ENCODE measurements at regions not wholly inside any gene's neighbourhood (a gene's known extent, or its start where the extent isn't known, plus 50 kb on each side); places are given as distances from the start of the nearest gene placed in this dataset.

- no peak for DNase-seq
- H3K23ac ChIP-seq (ENCODE audit: insufficient read length, low read depth, low read length) = no peak overlapping the region
- no peaks in the 10 kb centered on the region for H3K4me1 ChIP-seq (ENCODE audit: insufficient read depth, low read length)
- H4K5ac ChIP-seq (ENCODE audit: insufficient read length, low read depth, low read length) = no peak overlapping the region
- H3K4me2 ChIP-seq (ENCODE audit: insufficient read depth, insufficient read length, low read length) = no peak overlapping the region
- Mint-ChIP-seq H3K27ac (no peak overlapping the region), H3K4me1 (peaks cover 5 to 7% of the 10 kb centered on the region in 2 experiments), H3K27me3 (ENCODE audit: low read depth) (peaks cover 27% of the 10 kb centered on the region), H3K36me3 (ENCODE audit: insufficient read depth in 1 of 3, low read depth in 3 of 3) (no peaks in the 10 kb centered on the region), H3K9me3 (no peaks in the 10 kb centered on the region), H3K4me3 (no peak overlapping the region)
- H2BK120ac ChIP-seq (ENCODE audit: low read depth, low read length, poor library complexity, severe bottlenecking) = no peak overlapping the region
- no peaks in the 10 kb centered on the region for H3K23me2 ChIP-seq (ENCODE audit: insufficient read length, low read depth, low read length, poor library complexity, severe bottlenecking)
- H2AFZ ChIP-seq (ENCODE audit: low read length) = no peak overlapping the region
- H2BK5ac ChIP-seq (ENCODE audit: insufficient read length, low read length) = no peak overlapping the region
- no peak overlapping the region for H3K4ac ChIP-seq (ENCODE audit: low read depth, low read length)
- H3K79me2 ChIP-seq (ENCODE audit: insufficient read depth, low read length) = no peaks in the 10 kb centered on the region
- no peak overlapping the region for H2BK15ac ChIP-seq (ENCODE audit: low read depth, low read length)
- no peak overlapping the region for H3K9ac ChIP-seq (ENCODE audit: extremely low read depth, insufficient read length, low read length)
- H3K27me3 ChIP-seq (ENCODE audit: insufficient read depth, low read length) = no peaks in the 10 kb centered on the region
- no peak overlapping the region; the same call in 1 of the 2 replicates for H3K14ac ChIP-seq (ENCODE audit: insufficient read depth, low read length)
- H2BK12ac ChIP-seq (ENCODE audit: insufficient read length, low read depth, low read length) = no peak overlapping the region
- no peaks in the 10 kb centered on the region for H3K9me3 ChIP-seq (ENCODE audit: control insufficient read depth, low read depth, low read length)
- no peak overlapping the region for H2BK20ac ChIP-seq (ENCODE audit: low read depth, low read length, poor library complexity, severe bottlenecking)
- H3K79me1 ChIP-seq (ENCODE audit: insufficient read depth, low read depth, low read length, poor library complexity, severe bottlenecking) = no peaks in the 10 kb centered on the region
- no peak overlapping the region for H2AK5ac ChIP-seq (ENCODE audit: insufficient read length, low read length)
- H4K91ac ChIP-seq (ENCODE audit: insufficient read length, low read depth, low read length) = no peak overlapping the region
- H4K8ac ChIP-seq (replicated peaks; ENCODE audit: insufficient read length, low read depth, low read length) = no peak overlapping the region
- no peak for TF ChIP-seq CTCF (conservative IDR thresholded peaks at IDR 0.05)
- no peak overlapping the region for H3T11ph ChIP-seq (ENCODE audit: low read length)
- no peak overlapping the region for H3K18ac ChIP-seq (ENCODE audit: insufficient read length, low read depth, low read length)
- WGBS (ENCODE audit: extremely low coverage, insufficient read length, low lambda C conversion rate) = no CpG with 5 or more reads among the region's 5 CpGs
- H3K27ac ChIP-seq (ENCODE audit: insufficient read length, low read depth, low read length) = no peak overlapping the region
- H4K20me1 ChIP-seq (ENCODE audit: control insufficient read depth, insufficient read depth, insufficient read length) = no peaks in the 10 kb centered on the region
- H3K56ac ChIP-seq (ENCODE audit: insufficient read length, low read depth, low read length) = no peak overlapping the region
These were observed 150.4 kb downstream of the C5orf15 start for GRCh38 chr5:133818031-133818431.
